ENCODE measurements at regions not wholly inside any gene's neighbourhood (a gene's known extent, or its start where the extent isn't known, plus 50 kb on each side); places are given as distances from the start of the nearest gene placed in this dataset.
"Not testable (repeated sequence)": the region's sequence is repeated elsewhere in the genome, so short reads cannot be mapped to it uniquely, and the experiment has no call there.

GRCh38 chr2:16908656-16909055 is 243.0 kb upstream of the CYRIA start:
- no peak for TF ChIP-seq CTCF (IDR thresholded peaks at IDR 0.05; ENCODE audit: control extremely low read depth, extremely low read depth, low read depth, missing control alignments)
- POLR2A ChIA-PET, result no interaction called here
- DNase-seq (ENCODE audit: extremely low spot score), result no peak
- CTCF ChIA-PET, result interaction anchor here (1.4 kb wide), 1 partner anchor 82 kb away, joined by 3 read pairs; no protein-coding TSS in a partner anchor

GRCh38 chr2:16907645-16908282 is 242.1 kb upstream of the CYRIA start:
- no peak for DNase-seq (ENCODE audit: extremely low spot score)
- no peak for TF ChIP-seq CTCF (IDR thresholded peaks at IDR 0.05; ENCODE audit: control extremely low read depth, extremely low read depth, low read depth, missing control alignments)
- ChIA-PET POLR2A (no interaction called here), CTCF (interaction anchor here (1.2 to 1.4 kb wide), 2 partner anchors 10 to 81 kb away, joined by 3 to 4 read pairs; no protein-coding TSS in a partner anchor)

- DNase-seq (ENCODE audit: extremely low spot score); POLR2A ChIA-PET: not testable (repeated sequence)
- CTCF ChIA-PET, result interaction anchor here (1.6 kb wide), 1 partner anchor 133 kb away, joined by 4 read pairs; no protein-coding TSS in a partner anchor
These were observed 239.7 kb upstream of the CYRIA start for GRCh38 chr2:16905325-16905724.

- TF ChIP-seq CTCF (IDR thresholded peaks at IDR 0.05; ENCODE audit: control extremely low read depth, extremely low read depth, low read depth, missing control alignments), result peak; percentile 92
- ChIA-PET POLR2A (no interaction called here), CTCF (interaction anchor here (1.1 kb wide), 1 partner anchor 128 kb away, joined by 3 read pairs; no protein-coding TSS in a partner anchor)
- no peak for DNase-seq (ENCODE audit: extremely low spot score)
These were observed 234.9 kb upstream of the CYRIA start for GRCh38 chr2:16900405-16901025.

- ChIA-PET CTCF (no interaction called here), POLR2A (no interaction called here)
- no peak for DNase-seq (ENCODE audit: extremely low spot score)
- no peak for TF ChIP-seq CTCF (IDR thresholded peaks at IDR 0.05; ENCODE audit: control extremely low read depth, extremely low read depth, low read depth, missing control alignments)
These were observed 234.3 kb upstream of the CYRIA start for GRCh38 chr2:16899958-16900357.

GRCh38 chr2:16890081-16890480 is 224.4 kb upstream of the CYRIA start:
- ChIA-PET CTCF (no interaction called here), POLR2A (no interaction called here)
- DNase-seq (ENCODE audit: extremely low spot score), result no peak
- no peak for TF ChIP-seq CTCF (IDR thresholded peaks at IDR 0.05; ENCODE audit: control extremely low read depth, extremely low read depth, low read depth, missing control alignments)

- no peak for DNase-seq (ENCODE audit: extremely low spot score)
- no peak for TF ChIP-seq CTCF (IDR thresholded peaks at IDR 0.05; ENCODE audit: control extremely low read depth, extremely low read depth, low read depth, missing control alignments)
- CTCF ChIA-PET, result interaction anchor here (1.3 kb wide), 1 partner anchor 10 kb away, joined by 4 read pairs; no protein-coding TSS in a partner anchor
- POLR2A ChIA-PET, result no interaction called here
These were observed 219.4 kb upstream of the CYRIA start for GRCh38 chr2:16885027-16885426.

All from GM10248 (cell line).